ENCODE measurements at regions not wholly inside any gene's neighbourhood (a gene's known extent, or its start where the extent isn't known, plus 50 kb on each side); places are given as distances from the start of the nearest gene placed in this dataset.

DNA sequence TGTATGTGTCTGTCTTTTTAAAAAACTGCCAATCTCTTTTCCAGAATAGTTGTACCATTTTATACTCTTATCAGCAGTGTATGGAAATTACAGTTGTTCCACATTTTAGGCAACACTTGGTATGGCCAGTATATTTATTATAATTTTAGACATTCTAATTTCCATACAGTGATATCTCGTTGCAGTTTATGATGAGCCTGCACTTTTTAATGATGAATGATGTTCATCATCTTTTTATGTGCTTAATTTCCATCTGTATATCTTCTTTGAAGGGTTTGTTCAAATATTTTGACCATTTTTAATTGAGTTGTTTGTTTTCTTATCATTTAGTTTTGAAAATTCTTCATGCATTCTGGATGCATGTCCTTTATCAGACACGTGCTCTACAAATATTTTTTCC lies 57.0 kb upstream of the UBE2E2 start:
- DNase-seq (ENCODE audit: low read depth): no peak

DNA sequence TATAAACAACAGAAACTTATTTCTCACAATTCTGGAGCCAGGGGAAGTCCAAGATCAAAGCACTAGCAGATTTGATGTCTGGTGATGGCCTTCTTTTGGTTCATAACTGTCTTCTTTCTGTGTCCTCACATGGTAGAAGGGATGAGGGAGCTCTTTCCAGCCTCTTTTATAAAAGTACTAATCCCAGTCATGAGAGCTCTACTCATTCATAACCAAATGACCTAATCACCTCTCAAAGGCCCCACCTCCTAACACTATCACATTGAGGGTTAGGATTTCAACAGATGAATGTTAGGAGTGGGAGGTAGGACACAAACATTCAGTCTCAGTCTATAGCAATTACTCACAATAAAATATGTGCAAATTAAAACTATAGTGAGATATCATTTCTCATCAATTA lies 50.1 kb upstream of the UBE2E2 start:
- DNase-seq (ENCODE audit: low read depth): no peak
